ENCODE measurements at regions not wholly inside any gene's neighbourhood (a gene's known extent, or its start where the extent isn't known, plus 50 kb on each side); places are given as distances from the start of the nearest gene placed in this dataset.

GRCh38 chr10:44186821-44187220 lies 198.1 kb downstream of the CXCL12 start:
- TF ChIP-seq CTCF (IDR thresholded peaks at IDR 0.05) (no peak), POLR2A (IDR thresholded peaks at IDR 0.05) (no peak), POLR2AphosphoS5 (IDR thresholded peaks at IDR 0.05) (no peak)
